Esophagus squamous epithelium (tissue), 4 donors: ENCODE measurements at regions not wholly inside any gene's neighbourhood (a gene's known extent, or its start where the extent isn't known, plus 50 kb on each side); places are given as distances from the start of the nearest gene placed in this dataset.

ENCODE experiments used
- CTCF ChIP-seq, 6 experiments: fragments of 450-650 bp in 4 of 6; fragments of 200-600 bp in 2 of 6; sonication (generic) in 2 of 6; IDR thresholded peaks; one replicate each; pipeline ENCODE4 v1.5.1; 2016 to 2019; ENCODE audit warnings: antibody characterized with exemption in 6 of 6, mild to moderate bottlenecking in 4 of 6, moderate library complexity in 4 of 6
- POLR2A ChIP-seq, 4 donors: fragments of 450-650 bp; IDR thresholded peaks; one replicate each; pipeline ENCODE4 v1.6.1; 2017; ENCODE audit warnings: antibody characterized with exemption in 4 of 4, mild to moderate bottlenecking in 4 of 4, moderate library complexity in 3 of 4

- TF ChIP-seq POLR2A (IDR thresholded peaks at IDR 0.05), result no peak
- TF ChIP-seq CTCF (IDR thresholded peaks at IDR 0.05), result no peak
Observed at GRCh38 chr5:169385636-169386035, 84.7 kb upstream of the SLIT3 start.
